Coronary artery (tissue), 2 donors: ENCODE measurements at regions not wholly inside any gene's neighbourhood (a gene's known extent, or its start where the extent isn't known, plus 50 kb on each side); places are given as distances from the start of the nearest gene placed in this dataset.
"Not testable (repeated sequence)": the region's sequence is repeated elsewhere in the genome, so short reads cannot be mapped to it uniquely, and the experiment has no call there.

Experiments used
- DNase-seq: peaks from one replicate; pipeline ENCODE4 v3.0.0-alpha.2; 2017; ENCODE audit warnings: low spot score
- H3K27ac ChIP-seq, 2 donors: fragments of 200-600 bp; sonication (generic); one replicate each; pipeline ENCODE4 v1.5.1; 2016 to 2019
- H3K4me3 ChIP-seq: fragments of 200-600 bp; sonication (generic); 2 replicates; pipeline ENCODE4 v1.5.1; 2016; ENCODE audit warnings: mild to moderate bottlenecking, moderate library complexity
- CTCF ChIP-seq: fragments of 200-600 bp; sonication (generic); IDR thresholded peaks from one replicate; pipeline ENCODE4 v1.5.1; 2019; ENCODE audit warnings: antibody characterized with exemption

- Histone ChIP-seq H3K4me3 (no peak overlapping the region), H3K27ac (no peak overlapping the region)
- no peak for DNase-seq
- no peak for TF ChIP-seq CTCF
These were observed 319.4 kb downstream of the VRK1 start for GRCh38 chr14:97116546-97116945.

DNA sequence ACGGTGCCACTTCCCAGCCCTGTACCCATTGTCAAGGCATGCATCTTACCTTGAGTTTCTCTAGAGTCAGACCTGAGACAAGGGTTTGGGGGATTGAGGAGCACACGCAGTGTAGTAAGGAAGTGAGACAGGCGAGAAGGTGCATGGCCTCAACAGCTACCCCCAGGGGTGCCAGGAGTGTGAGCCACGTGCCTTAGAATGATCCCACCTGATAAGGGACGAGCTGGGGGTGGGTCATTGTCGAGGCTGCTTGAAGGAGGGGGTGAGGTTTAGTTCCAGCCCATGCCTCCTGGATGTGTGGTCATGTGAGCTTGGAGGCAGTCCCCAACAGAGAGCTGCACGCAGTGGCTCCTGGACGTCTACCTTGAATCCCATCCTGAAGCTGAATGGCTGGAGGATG is 320.5 kb downstream of the VRK1 start:
- H3K4me3 ChIP-seq, result no peak overlapping the region
- H3K27ac ChIP-seq, result no peak overlapping the region
- no peak for TF ChIP-seq CTCF
- DNase-seq, result no peak

DNA sequence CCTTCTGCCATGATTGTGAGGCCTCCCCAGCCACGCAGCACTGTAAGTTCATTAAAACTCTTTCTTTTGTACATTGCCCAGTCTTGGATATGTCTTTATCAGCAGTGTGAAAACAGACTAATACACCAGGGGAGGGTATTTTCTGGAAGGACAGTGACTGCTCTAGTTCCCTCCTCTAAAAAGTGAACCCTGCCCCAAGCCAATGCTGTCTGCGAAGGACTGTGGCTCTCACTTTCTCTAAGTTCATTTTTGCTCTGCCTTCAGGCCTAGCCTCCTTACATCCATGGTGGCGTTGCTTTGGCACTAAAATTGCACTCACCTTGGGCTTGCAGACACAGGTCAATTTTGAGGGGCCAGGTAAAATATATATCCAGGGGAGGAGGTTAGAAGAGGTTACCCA is 323.0 kb downstream of the VRK1 start:
- no peak overlapping the region for H3K4me3 ChIP-seq
- H3K27ac ChIP-seq, result no peak overlapping the region
- no peak for DNase-seq
- TF ChIP-seq CTCF, result no peak

DNA sequence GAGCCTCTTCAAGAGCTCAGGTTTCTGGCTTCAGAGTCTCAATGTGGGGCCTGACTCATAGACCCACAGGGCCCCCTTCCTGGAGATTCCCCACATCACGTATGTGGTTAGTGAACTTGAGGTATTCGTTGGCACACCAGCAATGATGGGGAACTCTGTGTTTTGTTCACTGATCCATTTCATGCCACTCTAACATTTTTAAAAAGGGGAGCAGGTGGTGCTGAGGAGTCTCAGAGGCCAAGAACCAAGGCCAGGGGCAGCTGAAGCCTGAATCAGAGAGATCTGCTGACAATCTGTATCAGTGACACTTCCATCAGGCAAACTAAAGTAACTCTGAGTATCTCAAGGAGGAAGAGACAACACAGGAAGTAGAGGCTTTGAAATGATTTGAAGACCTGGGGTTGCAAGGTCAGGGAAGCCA is 323.4 kb downstream of the VRK1 start:
- no peak overlapping the region for H3K4me3 ChIP-seq
- TF ChIP-seq CTCF, result no peak
- no peak for DNase-seq
- no peak overlapping the region for H3K27ac ChIP-seq

- no peak for DNase-seq
- H3K4me3 ChIP-seq, result no peak overlapping the region
- no peak overlapping the region for H3K27ac ChIP-seq
- TF ChIP-seq CTCF, result no peak
These were observed 332.5 kb downstream of the VRK1 start for GRCh38 chr14:97129639-97130038.

DNA sequence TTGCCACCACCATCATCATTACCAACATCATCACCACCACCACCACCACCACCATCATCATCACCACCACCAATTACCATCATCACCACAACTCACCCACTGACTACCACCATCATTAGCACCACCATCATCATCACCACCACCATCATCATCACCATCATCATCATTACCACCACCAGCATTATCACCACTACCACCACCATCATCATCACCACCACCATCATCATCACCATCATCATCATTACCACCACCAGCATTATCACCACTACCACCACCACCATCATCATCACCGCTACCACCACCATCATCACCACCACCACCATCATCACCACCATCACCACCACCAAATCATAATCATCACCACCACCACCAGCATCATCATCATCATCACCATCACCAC is 338.7 kb downstream of the VRK1 start:
- DNase-seq, H3K4me3 ChIP-seq: not testable (repeated sequence)

GRCh38 chr14:97137705-97138104 is 340.5 kb downstream of the VRK1 start:
- no peak for TF ChIP-seq CTCF
- H3K27ac ChIP-seq, result no peak overlapping the region
- DNase-seq, result no peak
- H3K4me3 ChIP-seq, result no peak overlapping the region

More for the DNA sequence above, 338.7 kb downstream of the VRK1 start:
- H3K27ac ChIP-seq, result not testable (repeated sequence)

DNA sequence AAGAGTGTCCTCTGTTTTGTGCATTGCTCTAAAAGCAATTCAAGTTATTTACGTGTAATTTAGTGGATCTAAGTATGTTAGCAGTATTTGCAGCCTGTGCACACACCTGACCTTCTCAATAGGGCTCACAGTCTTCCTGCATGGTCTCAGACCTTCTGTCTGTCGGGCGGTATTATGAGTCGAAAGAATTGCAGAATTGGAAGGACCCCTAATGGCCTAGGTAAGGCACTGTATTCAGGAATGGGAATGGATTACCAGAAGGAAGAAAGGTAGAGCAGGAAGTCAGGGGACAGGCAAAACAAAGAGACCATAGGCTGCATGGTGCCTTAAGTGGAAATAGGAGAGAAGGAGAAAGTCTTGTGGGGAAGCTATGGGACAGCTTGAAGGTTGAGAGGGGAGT is 341.6 kb downstream of the VRK1 start:
- DNase-seq, result no peak
- H3K4me3 ChIP-seq, result no peak overlapping the region
- no peak for TF ChIP-seq CTCF
- no peak overlapping the region for H3K27ac ChIP-seq
